Peyer's patch (tissue), 4 donors: ENCODE measurements at regions not wholly inside any gene's neighbourhood (a gene's known extent, or its start where the extent isn't known, plus 50 kb on each side); places are given as distances from the start of the nearest gene placed in this dataset.

Source experiments
- POLR2A ChIP-seq, 2 donors: fragments of 450-650 bp; IDR thresholded peaks; one replicate each; pipeline ENCODE4 v1.5.1; 2017; ENCODE audit warnings: antibody characterized with exemption in 2 of 2, mild to moderate bottlenecking in 2 of 2, moderate library complexity in 2 of 2
- TF ChIP-seq, protein P1 (sequence below), 6 experiments: fragments of 450-650 bp in 4 of 6; fragments of 200-600 bp in 2 of 6; sonication (generic) in 1 of 6; IDR thresholded peaks; one replicate each; pipeline ENCODE4 v1.5.1; 2017 to 2019; ENCODE audit warnings: antibody characterized with exemption in 6 of 6, mild to moderate bottlenecking in 3 of 6, moderate library complexity in 1 of 6

GRCh38 chr21:23936224-23936623 lies 1671.1 kb downstream of the MRPL39 start:
- TF ChIP-seq, protein P1, sequence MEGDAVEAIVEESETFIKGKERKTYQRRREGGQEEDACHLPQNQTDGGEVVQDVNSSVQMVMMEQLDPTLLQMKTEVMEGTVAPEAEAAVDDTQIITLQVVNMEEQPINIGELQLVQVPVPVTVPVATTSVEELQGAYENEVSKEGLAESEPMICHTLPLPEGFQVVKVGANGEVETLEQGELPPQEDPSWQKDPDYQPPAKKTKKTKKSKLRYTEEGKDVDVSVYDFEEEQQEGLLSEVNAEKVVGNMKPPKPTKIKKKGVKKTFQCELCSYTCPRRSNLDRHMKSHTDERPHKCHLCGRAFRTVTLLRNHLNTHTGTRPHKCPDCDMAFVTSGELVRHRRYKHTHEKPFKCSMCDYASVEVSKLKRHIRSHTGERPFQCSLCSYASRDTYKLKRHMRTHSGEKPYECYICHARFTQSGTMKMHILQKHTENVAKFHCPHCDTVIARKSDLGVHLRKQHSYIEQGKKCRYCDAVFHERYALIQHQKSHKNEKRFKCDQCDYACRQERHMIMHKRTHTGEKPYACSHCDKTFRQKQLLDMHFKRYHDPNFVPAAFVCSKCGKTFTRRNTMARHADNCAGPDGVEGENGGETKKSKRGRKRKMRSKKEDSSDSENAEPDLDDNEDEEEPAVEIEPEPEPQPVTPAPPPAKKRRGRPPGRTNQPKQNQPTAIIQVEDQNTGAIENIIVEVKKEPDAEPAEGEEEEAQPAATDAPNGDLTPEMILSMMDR (IDR thresholded peaks at IDR 0.05) = peak in 1 of 6 experiments; percentile 33
- TF ChIP-seq POLR2A (IDR thresholded peaks at IDR 0.05) = no peak
